ENCODE measurements at regions not wholly inside any gene's neighbourhood (a gene's known extent, or its start where the extent isn't known, plus 50 kb on each side); places are given as distances from the start of the nearest gene placed in this dataset.
A peak's percentile ranks its signal among the peaks of the same experiment; 100 is the strongest.
"Not testable (repeated sequence)": the region's sequence is repeated elsewhere in the genome, so short reads cannot be mapped to it uniquely, and the experiment has no call there.

- not testable (repeated sequence) for ATAC-seq; H3K36me3 ChIP-seq (ENCODE audit: insufficient read depth); H3F3A ChIP-seq (replicated peaks; ENCODE audit: low read depth); H3K27me3 ChIP-seq (ENCODE audit: insufficient read depth); H3K27me3 Mint-ChIP-seq (ENCODE audit: insufficient read depth, low read depth, poor library complexity); H3K27ac ChIP-seq (ENCODE audit: low read depth); H3K9me2 ChIP-seq (ENCODE audit: insufficient read depth); H3K36me3 Mint-ChIP-seq (ENCODE audit: low read depth); H4K20me1 ChIP-seq (replicated peaks; ENCODE audit: insufficient read depth); H3K79me2 ChIP-seq (replicated peaks; ENCODE audit: insufficient read depth)
- peak overlapping the region; percentile 47 for H3K4me3 ChIP-seq
- H3K4me3 Mint-ChIP-seq: peak overlapping the region; percentile 55
- H3K27ac Mint-ChIP-seq: peak overlapping the region; percentile 92
- H3K9me3 Mint-ChIP-seq: peaks cover 15% of the 10 kb centered on the region; the same call in 2 of the 3 replicates
- DNase-seq (ENCODE audit: low spot score): peak; percentile 11
- peak overlapping the region; percentile 3; the same call in 1 of the 2 replicates for H2AFZ ChIP-seq
- peaks cover 13% of the 10 kb centered on the region for H3K4me1 Mint-ChIP-seq
- H3K4me1 ChIP-seq (ENCODE audit: insufficient read depth): peaks cover 11% of the 10 kb centered on the region
- peak overlapping the region; percentile 53 for H3K4me2 ChIP-seq
These were observed 200.3 kb downstream of the NKX6-1 start for GRCh38 chr4:84298719-84299254.

- Histone ChIP-seq H3F3A (replicated peaks; ENCODE audit: low read depth) (no peaks in the 10 kb centered on the region), H3K36me3 (ENCODE audit: insufficient read depth) (no peaks in the 10 kb centered on the region), H3K4me3 (peak overlapping the region; percentile 47), H4K20me1 (replicated peaks; ENCODE audit: insufficient read depth) (no peaks in the 10 kb centered on the region), H3K79me2 (replicated peaks; ENCODE audit: insufficient read depth) (no peaks in the 10 kb centered on the region), H3K4me1 (ENCODE audit: insufficient read depth) (peaks cover 11% of the 10 kb centered on the region), H3K9me2 (ENCODE audit: insufficient read depth) (no peaks in the 10 kb centered on the region), H3K4me2 (peak overlapping the region; percentile 53), H3K27ac (ENCODE audit: low read depth) (no peak overlapping the region), H2AFZ (peak overlapping the region; percentile 3; the same call in 1 of the 2 replicates), H3K27me3 (ENCODE audit: insufficient read depth) (no peaks in the 10 kb centered on the region)
- peak overlapping the region; percentile 55; the same call in 1 of the 3 replicates for H3K4me3 Mint-ChIP-seq
- H3K36me3 Mint-ChIP-seq (ENCODE audit: low read depth): peaks cover 8% of the 10 kb centered on the region; the same call in 2 of the 3 replicates
- peaks cover 13% of the 10 kb centered on the region for H3K4me1 Mint-ChIP-seq
- H3K9me3 Mint-ChIP-seq: peaks cover 15% of the 10 kb centered on the region; the same call in 2 of the 3 replicates
- DNase-seq (ENCODE audit: low spot score): no peak
- ATAC-seq: no peak
- H3K27me3 Mint-ChIP-seq (ENCODE audit: insufficient read depth, low read depth, poor library complexity): peaks cover 2% of the 10 kb centered on the region
- H3K27ac Mint-ChIP-seq: no peak overlapping the region
- TF ChIP-seq REST (IDR thresholded peaks at IDR 0.05; ENCODE audit: unreplicated experiment) (no peak), ZNF331 (CRISPR knock-in tag; IDR thresholded peaks at IDR 0.05; ENCODE audit: low read depth) (no peak), POLR2AphosphoS5 (IDR thresholded peaks at IDR 0.05; ENCODE audit: low read depth) (no peak), NANOG (IDR thresholded peaks at IDR 0.05; ENCODE audit: borderline replicate concordance) (no peak), EZH2 (IDR thresholded peaks at IDR 0.05; ENCODE audit: low read depth, unreplicated experiment) (no peak), EZH2phosphoT487 (IDR thresholded peaks at IDR 0.05; ENCODE audit: unreplicated experiment) (no peak), CREB1 (CRISPR knock-in tag; IDR thresholded peaks at IDR 0.05; ENCODE audit: low read depth) (no peak), CTCF (conservative IDR thresholded peaks at IDR 0.05; ENCODE audit: low read depth in 2 of 2) (no peak), ZNF114 (CRISPR knock-in tag; IDR thresholded peaks at IDR 0.05) (no peak), JUNB (IDR thresholded peaks at IDR 0.05; ENCODE audit: unreplicated experiment) (no peak)
These were observed 200.9 kb downstream of the NKX6-1 start for GRCh38 chr4:84298023-84298718.

Data from GM23338 (cell line).